ENCODE measurements at regions not wholly inside any gene's neighbourhood (a gene's known extent, or its start where the extent isn't known, plus 50 kb on each side); places are given as distances from the start of the nearest gene placed in this dataset.

GRCh38 chr12:73106296-73106695 lies 834.1 kb downstream of the TRHDE start:
- Histone ChIP-seq H3K4me1 (ENCODE audit: control insufficient read depth in 1 of 2, insufficient read depth in 2 of 2, low read length in 2 of 2) (no peaks in the 10 kb centered on the region), H3K9ac (ENCODE audit: insufficient read depth, low read length, poor library complexity, severe bottlenecking) (no peak overlapping the region), H3K79me2 (ENCODE audit: insufficient read depth, low read length) (no peaks in the 10 kb centered on the region), H3K4me2 (replicated peaks; ENCODE audit: extremely low read depth, low read length, poor library complexity, severe bottlenecking) (no peak overlapping the region), H3K27me3 (ENCODE audit: control insufficient read depth in 2 of 2, insufficient read depth in 2 of 2, low read length in 2 of 2) (no peaks in the 10 kb centered on the region), H2AFZ (ENCODE audit: insufficient read depth, low read depth, low read length, poor library complexity, severe bottlenecking) (no peak overlapping the region), H3K36me3 (replicated peaks in 1 of 2; ENCODE audit: control insufficient read depth in 1 of 2, insufficient read depth in 2 of 2, low read length in 2 of 2) (no peaks in the 10 kb centered on the region), H4K20me1 (ENCODE audit: insufficient read depth, low read length) (no peaks in the 10 kb centered on the region), H3K27ac (ENCODE audit: low read depth in 1 of 2, low read length in 2 of 2) (no peak overlapping the region), H3K9me3 (replicated peaks in 1 of 2; ENCODE audit: control insufficient read depth in 1 of 2, insufficient read depth in 1 of 2, low read length in 2 of 2) (peaks cover 0 to 3% of the 10 kb centered on the region in 2 donors), H3K4me3 (replicated peaks in 1 of 3; ENCODE audit: low read depth in 2 of 3, low read length in 3 of 3) (no peak overlapping the region)
- intact Hi-C loops (cut with micrococcal nuclease), result no loop called here
- H3K4me3 Mint-ChIP-seq, result no peak overlapping the region
- 92% methylated on average over 2 of the region's 2 CpGs for WGBS (ENCODE audit: insufficient coverage)
- H3K27me3 Mint-ChIP-seq (ENCODE audit: low read depth in 3 of 3), result no peaks in the 10 kb centered on the region
- no peak for DNase-seq
- H3K9me3 Mint-ChIP-seq, result peaks cover 0 to 6% (median 2%) of the 10 kb centered on the region in 7 donors
- H3K27ac Mint-ChIP-seq, result no peak overlapping the region
- no peaks in the 10 kb centered on the region for H3K36me3 Mint-ChIP-seq
- TF ChIP-seq CTCF (IDR thresholded peaks at IDR 0.05), result no peak
- H3K4me1 Mint-ChIP-seq, result no peaks in the 10 kb centered on the region

DNA sequence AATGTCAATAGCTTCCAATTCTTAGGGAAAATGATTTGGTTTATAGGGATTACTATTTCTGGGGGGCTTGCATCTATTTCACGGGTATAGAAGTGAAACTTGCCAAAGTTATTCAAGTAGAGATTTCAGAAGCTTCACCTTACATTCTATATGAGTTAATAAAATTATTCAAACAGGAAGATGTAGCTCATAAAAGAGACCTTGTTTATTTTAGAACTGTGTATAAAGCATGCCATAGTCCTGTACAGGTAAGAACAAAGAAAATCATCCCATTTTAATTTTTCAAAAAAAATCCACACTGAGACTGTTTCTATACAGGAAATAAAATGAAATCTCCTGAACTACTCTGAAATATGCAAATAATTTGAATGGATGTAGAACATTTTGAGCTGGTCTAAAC lies 834.7 kb downstream of the TRHDE start:
- TF ChIP-seq CTCF (IDR thresholded peaks at IDR 0.05), result no peak
- Histone ChIP-seq H3K9me3 (replicated peaks in 1 of 2; ENCODE audit: control insufficient read depth in 1 of 2, insufficient read depth in 1 of 2, low read length in 2 of 2) (peaks cover 0 to 3% of the 10 kb centered on the region in 2 donors), H3K27me3 (ENCODE audit: control insufficient read depth in 2 of 2, insufficient read depth in 2 of 2, low read length in 2 of 2) (no peaks in the 10 kb centered on the region), H3K4me1 (ENCODE audit: control insufficient read depth in 1 of 2, insufficient read depth in 2 of 2, low read length in 2 of 2) (no peaks in the 10 kb centered on the region), H3K79me2 (ENCODE audit: insufficient read depth, low read length) (no peaks in the 10 kb centered on the region), H4K20me1 (ENCODE audit: insufficient read depth, low read length) (no peaks in the 10 kb centered on the region), H3K4me3 (replicated peaks in 1 of 3; ENCODE audit: low read depth in 2 of 3, low read length in 3 of 3) (no peak overlapping the region), H3K27ac (ENCODE audit: low read depth in 1 of 2, low read length in 2 of 2) (no peak overlapping the region), H2AFZ (ENCODE audit: insufficient read depth, low read depth, low read length, poor library complexity, severe bottlenecking) (no peak overlapping the region), H3K9ac (ENCODE audit: insufficient read depth, low read length, poor library complexity, severe bottlenecking) (no peak overlapping the region), H3K4me2 (replicated peaks; ENCODE audit: extremely low read depth, low read length, poor library complexity, severe bottlenecking) (no peak overlapping the region), H3K36me3 (replicated peaks in 1 of 2; ENCODE audit: control insufficient read depth in 1 of 2, insufficient read depth in 2 of 2, low read length in 2 of 2) (no peaks in the 10 kb centered on the region)
- no CpG with 5 or more reads among the region's 1 CpG for WGBS (ENCODE audit: insufficient coverage)
- H3K27ac Mint-ChIP-seq, result no peak overlapping the region
- H3K36me3 Mint-ChIP-seq, result no peaks in the 10 kb centered on the region
- no peak overlapping the region for H3K4me3 Mint-ChIP-seq
- no peaks in the 10 kb centered on the region for H3K4me1 Mint-ChIP-seq
- peaks cover 0 to 6% (median 2%) of the 10 kb centered on the region in 7 donors for H3K9me3 Mint-ChIP-seq
- DNase-seq, result no peak
- intact Hi-C loops (cut with micrococcal nuclease), result no loop called here
- H3K27me3 Mint-ChIP-seq (ENCODE audit: low read depth in 3 of 3), result no peaks in the 10 kb centered on the region

All from CD14-positive monocyte (primary cell).